IPS-NIHi7 (cell line): ENCODE measurements at regions not wholly inside any gene's neighbourhood (a gene's known extent, or its start where the extent isn't known, plus 50 kb on each side); places are given as distances from the start of the nearest gene placed in this dataset.
A peak's percentile ranks its signal among the peaks of the same experiment; 100 is the strongest.

Experiments
- DNase-seq: peaks from one replicate; pipeline ENCODE4 v3.0.0; 2012; ENCODE audit warnings: mixed read lengths; ENCODE audit errors: extremely low spot score

GRCh38 chr20:50258790-50259483, 68.3 kb downstream of the CEBPB start:
- no peak for DNase-seq

GRCh38 chr20:50259705-50260478, 69.3 kb downstream of the CEBPB start:
- DNase-seq, result no peak

GRCh38 chr20:50260479-50261221, 70.0 kb downstream of the CEBPB start:
- no peak for DNase-seq

- DNase-seq, result no peak
Observed at GRCh38 chr20:50261471-50262212, 71.0 kb downstream of the CEBPB start.

- no peak for DNase-seq
Observed at GRCh38 chr20:50263831-50264230, 73.2 kb downstream of the CEBPB start.

GRCh38 chr20:50264534-50265145, 74.0 kb downstream of the CEBPB start:
- no peak for DNase-seq

- DNase-seq, result no peak
Observed at GRCh38 chr20:50265245-50265946, 74.8 kb downstream of the CEBPB start.

- DNase-seq, result no peak
Observed at GRCh38 chr20:50266293-50267040, 75.8 kb downstream of the CEBPB start.

GRCh38 chr20:50267041-50267865, 76.6 kb downstream of the CEBPB start:
- DNase-seq, result peak; percentile 76

GRCh38 chr20:50267866-50268219, 77.2 kb downstream of the CEBPB start:
- DNase-seq, result no peak

- DNase-seq, result no peak
Observed at GRCh38 chr20:50269091-50270033, 78.7 kb downstream of the CEBPB start.

GRCh38 chr20:50270034-50270395, 79.4 kb downstream of the CEBPB start:
- no peak for DNase-seq

GRCh38 chr20:50270569-50270968, 79.9 kb downstream of the CEBPB start:
- no peak for DNase-seq

GRCh38 chr20:50271176-50271575, 80.5 kb downstream of the CEBPB start:
- DNase-seq, result no peak

GRCh38 chr20:50271612-50272011, 81.0 kb downstream of the CEBPB start:
- no peak for DNase-seq

GRCh38 chr20:50272030-50272723, 81.5 kb downstream of the CEBPB start:
- DNase-seq, result no peak

- DNase-seq, result no peak
Observed at GRCh38 chr20:50272724-50273446, 82.3 kb downstream of the CEBPB start.
